ENCODE measurements at regions not wholly inside any gene's neighbourhood (a gene's known extent, or its start where the extent isn't known, plus 50 kb on each side); places are given as distances from the start of the nearest gene placed in this dataset.

DNA sequence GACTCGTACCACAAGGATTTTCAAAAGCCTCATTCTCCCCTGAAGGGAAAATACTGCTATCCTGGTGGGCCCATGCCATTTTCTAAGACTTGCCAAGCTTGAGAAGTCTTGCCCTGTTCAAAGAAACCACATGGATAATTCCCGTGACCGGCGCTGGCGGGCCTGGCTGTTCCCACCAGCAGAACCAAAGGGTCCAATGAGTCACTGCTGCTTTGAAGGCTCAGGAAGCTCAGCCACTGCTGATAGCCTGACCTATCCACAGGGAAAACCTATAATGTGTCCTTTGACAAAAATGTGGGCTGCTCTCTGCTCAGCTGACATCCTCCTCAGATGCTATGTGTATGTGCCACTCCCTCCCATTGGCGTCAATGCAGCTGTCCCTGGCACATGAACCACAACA is 137.9 kb upstream of the RAB12 start:
- TF ChIP-seq, protein P1, sequence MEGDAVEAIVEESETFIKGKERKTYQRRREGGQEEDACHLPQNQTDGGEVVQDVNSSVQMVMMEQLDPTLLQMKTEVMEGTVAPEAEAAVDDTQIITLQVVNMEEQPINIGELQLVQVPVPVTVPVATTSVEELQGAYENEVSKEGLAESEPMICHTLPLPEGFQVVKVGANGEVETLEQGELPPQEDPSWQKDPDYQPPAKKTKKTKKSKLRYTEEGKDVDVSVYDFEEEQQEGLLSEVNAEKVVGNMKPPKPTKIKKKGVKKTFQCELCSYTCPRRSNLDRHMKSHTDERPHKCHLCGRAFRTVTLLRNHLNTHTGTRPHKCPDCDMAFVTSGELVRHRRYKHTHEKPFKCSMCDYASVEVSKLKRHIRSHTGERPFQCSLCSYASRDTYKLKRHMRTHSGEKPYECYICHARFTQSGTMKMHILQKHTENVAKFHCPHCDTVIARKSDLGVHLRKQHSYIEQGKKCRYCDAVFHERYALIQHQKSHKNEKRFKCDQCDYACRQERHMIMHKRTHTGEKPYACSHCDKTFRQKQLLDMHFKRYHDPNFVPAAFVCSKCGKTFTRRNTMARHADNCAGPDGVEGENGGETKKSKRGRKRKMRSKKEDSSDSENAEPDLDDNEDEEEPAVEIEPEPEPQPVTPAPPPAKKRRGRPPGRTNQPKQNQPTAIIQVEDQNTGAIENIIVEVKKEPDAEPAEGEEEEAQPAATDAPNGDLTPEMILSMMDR (IDR thresholded peaks at IDR 0.05), result no peak
- TF ChIP-seq POLR2A (IDR thresholded peaks at IDR 0.05), result no peak

Data from testis (tissue), 2 donors.